GM04504 (cell line): ENCODE measurements at regions not wholly inside any gene's neighbourhood (a gene's known extent, or its start where the extent isn't known, plus 50 kb on each side); places are given as distances from the start of the nearest gene placed in this dataset.

Source experiments
- DNase-seq: peaks from one replicate; pipeline ENCODE4 v3.0.0-alpha.2; 2012; ENCODE audit warnings: low read depth

DNA sequence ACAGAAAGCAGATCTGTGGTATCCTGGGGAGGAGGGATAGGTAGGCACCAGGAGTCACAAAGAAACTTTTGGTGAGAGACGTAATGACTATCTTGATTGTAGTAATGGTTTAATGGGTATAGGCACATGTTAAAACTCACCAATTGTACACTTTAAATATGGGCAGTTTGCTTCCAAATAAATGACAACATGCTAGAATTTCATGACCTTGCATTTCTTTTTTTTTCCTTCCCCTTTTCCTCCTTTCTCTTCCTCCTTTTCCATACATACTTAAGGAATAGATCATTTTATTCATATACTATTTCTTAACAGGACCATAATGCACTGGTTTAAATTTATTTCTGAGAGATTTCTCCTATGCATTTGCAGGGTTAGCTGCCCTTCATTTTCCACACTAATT is 341.8 kb downstream of the TMEM182 start:
- DNase-seq = no peak

DNA sequence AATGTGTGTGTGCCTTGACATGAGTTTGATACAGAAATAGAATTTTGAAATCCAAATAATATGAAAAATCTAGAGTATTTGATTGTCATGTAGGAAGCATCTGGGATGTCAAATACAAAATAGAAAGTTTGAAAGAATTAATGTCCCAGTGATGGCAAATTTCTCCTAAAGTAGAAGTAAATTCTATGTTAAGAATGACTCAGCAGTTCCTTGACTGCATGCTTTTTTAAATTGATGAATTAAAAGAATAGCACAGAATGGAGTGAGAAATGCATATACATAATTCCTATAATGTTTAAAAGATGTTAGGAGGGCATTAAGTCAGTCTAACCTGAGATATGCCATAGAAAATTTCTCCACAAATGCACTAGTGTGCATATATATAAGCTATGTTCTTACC is 357.5 kb downstream of the TMEM182 start:
- no peak for DNase-seq

GRCh38 chr2:103121106-103121505 is 359.3 kb downstream of the TMEM182 start:
- DNase-seq = no peak

DNA sequence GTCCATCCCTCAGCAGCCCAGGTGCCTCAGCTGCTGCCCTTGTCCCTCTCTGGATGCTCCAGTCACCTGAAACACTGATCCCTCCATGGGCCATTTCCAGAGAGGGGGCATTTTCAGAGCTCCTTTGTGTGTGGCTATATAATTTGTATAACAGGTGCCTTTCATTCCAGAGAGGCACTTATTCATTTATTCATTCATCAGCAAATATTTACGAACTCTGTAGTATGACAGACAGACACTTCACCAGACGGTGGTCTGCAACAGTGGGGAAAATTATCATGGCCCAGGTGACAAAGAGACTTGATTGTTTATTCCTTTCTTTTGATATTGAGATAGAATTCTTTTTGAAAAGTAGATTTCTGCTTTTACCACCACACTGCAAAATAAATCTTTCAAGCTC is 361.7 kb downstream of the TMEM182 start:
- DNase-seq = no peak

DNA sequence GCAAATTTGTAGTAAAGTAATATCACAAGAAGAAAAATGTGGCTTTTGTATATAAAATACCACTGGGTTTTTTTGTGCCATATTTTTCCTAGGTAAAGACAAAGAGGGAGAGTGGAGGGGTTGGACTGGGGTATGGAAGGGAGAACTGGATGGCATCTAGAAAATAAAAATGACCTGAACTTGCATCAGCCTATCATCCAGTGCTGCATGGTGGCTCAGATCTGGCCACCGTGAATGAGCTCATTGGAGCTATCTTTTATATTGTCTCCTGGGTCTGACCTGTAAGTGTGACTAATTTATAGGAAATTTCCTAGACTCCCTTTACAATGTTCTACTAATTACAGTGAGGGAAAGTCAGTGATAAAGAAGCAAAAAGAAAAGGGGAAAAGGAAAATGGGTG is 369.0 kb downstream of the TMEM182 start:
- DNase-seq = no peak

DNA sequence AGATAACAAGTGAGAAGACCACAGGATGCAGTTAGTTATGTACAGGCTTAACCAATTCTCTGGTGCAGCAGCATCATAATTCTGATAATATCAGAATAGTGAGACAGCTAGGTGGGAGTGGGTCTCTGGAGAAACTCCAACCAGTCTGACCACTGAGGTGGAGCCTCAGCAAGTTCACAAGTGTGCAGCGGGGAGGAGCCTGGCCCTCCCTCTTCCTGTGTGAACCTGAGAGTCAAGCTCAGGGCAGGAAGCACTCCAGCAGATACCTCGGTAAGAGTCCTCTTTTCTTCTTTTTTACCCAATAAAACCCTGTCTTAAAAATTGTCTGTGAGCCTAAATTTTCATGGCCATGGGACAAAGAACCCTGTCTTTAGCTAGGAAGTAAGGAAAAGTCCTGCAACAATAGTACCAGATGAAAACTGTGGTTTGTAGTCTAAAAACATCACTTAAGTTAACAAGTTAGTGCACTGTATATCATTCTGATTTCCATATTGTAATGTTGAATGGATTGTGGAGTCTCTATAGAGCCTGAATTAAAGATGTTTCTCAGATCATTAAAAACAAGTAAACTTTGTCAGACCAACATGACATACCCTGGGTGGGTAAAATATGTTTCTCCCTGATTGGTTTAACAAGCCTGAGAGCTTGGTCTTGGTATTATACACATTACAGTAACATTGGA is 370.8 kb downstream of the TMEM182 start:
- DNase-seq = no peak

DNA sequence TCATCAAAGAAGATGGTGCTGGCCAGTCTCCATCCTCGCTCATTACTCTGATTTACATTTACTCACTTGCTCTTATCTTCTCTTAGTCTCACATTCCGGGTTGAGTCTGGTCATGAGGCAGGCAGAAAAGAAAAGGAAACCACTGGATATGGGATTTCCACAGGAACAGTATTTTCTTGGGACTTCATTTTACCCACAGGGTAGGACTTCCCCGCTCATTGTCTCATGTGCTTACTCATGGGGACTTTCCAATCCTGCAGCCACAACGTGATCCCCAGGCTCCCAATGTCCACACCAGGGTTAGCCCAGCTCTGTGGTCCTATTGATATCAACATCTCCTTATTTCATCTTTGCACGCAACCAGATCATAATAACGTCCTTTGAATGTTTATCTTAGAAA is 373.8 kb downstream of the TMEM182 start:
- no peak for DNase-seq

DNA sequence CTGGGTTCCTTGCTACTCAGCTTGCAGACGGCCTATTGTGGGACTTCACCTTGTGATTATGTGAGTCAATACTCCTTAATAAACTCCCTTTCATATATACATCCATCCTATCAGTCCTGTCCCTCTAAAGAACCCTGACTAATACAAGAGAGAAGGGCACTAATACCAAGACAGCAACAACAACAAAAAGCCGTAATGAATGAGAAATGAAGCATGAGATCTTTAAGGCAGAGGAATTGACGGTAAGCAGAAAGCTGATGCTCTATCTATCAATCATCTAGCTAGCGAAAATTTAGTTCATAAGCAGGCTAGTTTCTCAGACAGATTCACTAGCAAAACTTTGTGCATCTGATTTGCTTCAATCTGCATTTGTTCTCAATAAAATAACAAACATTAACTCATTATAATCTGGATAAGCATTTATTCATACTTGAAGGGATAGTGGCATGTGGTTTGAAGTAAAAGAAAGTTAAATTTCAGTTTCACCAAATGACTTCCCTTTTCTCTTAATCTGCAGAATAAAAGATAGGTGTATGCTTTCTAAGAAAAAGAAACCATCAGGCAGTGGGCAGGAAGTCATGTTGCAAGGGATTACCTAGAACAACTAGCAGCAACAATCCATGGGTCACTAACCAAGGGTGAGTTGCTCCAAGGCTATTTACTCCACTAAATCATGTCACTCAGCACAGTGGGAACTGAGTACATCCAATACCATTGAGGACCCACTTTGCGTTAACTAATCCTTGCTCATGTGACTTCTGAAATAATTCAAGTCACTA is 376.5 kb downstream of the TMEM182 start:
- DNase-seq = no peak

DNA sequence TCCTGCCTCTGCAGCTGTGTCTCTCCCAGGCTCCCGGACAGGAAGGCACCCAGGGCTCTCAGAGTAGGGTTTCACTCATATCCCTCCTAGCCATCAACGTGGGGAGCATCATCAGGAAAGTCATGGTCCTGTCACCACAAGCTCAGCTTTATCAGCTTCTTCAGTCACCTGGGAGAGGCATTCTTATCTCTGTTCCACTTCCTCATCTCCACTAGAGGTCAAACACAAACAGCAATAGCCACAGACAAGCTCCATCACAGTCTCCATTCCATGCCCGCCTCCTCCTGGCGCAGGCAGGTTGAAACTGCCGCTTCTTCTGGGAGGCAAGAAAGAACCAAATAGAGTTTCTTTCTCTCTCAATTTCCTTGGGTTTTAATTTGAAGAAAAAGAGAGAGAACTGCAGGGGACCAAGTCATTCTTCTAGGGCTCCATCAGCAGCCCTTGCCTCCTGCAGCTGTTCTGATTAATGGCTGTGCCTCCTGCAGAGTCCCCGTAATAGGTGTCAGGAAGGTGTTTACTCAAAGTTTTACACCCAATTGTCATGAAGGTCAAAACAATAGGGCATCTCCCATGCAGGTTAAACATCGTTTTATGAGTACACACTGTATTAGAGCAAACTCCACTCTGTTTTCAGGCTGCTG is 377.9 kb downstream of the TMEM182 start:
- no peak for DNase-seq

- DNase-seq = no peak
Measured at GRCh38 chr2:103144837-103145236, 383.0 kb downstream of the TMEM182 start.

DNA sequence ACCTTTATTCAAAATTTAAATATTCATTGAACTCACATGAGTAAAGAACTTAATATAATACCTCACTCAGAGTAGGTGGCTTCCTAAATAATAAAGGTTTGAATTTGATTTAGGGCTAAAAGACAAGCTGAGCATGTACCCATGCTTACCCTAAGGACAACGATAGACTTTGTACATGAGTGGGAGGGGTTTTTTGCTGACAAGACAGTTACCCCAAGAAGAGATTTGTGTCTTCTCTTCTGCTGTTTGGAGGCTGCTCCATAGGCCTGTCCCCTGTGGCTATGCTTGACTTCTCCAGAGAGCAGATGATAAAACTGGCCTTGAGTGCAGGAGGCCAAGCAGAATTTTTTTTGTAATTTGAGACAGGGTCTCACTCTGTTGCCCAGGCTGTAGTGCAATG is 383.9 kb downstream of the TMEM182 start:
- no peak for DNase-seq

GRCh38 chr2:103151046-103151445 is 389.2 kb downstream of the TMEM182 start:
- no peak for DNase-seq

- no peak for DNase-seq
Measured at GRCh38 chr2:103152556-103152955, 390.7 kb downstream of the TMEM182 start.

DNA sequence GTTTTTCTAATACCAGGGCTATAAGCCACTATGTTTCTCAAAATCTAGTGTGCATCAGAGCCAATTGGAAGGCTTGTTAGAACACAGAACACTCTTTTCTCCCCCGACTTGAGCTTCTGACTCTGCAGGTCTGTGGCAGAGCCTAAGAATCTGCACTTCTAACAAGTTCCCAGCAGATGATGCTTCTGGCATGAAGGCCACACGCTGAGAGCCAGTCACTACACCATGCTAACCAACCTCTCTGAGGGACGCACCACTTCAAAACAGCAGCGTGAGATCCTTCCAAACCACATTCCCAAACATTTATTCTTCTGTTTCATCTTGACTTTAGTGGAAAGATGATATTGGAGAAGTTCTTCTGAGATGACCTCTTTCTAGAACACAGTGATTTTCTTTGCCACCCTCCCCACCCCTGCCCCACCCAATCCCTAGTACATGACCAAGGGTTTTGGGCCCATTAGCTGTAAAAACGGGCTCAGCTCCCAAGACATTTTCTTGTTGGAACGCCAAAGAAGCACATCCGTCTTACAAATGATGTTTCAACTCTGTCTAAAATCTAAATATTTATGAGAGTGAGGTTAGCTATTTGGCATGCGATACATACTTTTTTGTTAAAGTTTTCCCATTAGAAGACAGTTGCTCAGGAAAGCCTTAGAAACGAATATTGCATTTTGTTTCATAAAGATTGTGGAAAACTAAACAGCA is 391.9 kb downstream of the TMEM182 start:
- no peak for DNase-seq

DNA sequence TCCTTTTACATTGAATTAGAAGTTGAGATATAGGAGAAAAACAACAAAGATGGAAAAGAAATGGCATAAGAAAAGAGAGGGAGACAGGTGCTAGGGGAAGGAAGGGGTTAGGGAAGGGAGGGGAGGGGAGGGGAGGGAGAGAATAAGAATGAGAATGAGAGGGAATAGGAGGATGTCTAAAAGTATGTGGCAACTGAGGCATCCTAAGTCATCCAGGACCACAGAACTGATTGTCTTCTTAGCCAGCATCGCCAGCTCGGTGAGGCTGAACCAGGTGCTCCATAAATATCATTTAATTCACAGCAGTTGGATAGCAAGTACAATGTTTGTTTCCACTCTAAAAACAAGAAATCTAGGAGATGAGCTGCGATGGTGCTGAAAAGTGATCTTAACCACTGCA is 393.5 kb downstream of the TMEM182 start:
- DNase-seq = no peak

- no peak for DNase-seq
Measured at GRCh38 chr2:103159018-103159417, 397.2 kb downstream of the TMEM182 start.

DNA sequence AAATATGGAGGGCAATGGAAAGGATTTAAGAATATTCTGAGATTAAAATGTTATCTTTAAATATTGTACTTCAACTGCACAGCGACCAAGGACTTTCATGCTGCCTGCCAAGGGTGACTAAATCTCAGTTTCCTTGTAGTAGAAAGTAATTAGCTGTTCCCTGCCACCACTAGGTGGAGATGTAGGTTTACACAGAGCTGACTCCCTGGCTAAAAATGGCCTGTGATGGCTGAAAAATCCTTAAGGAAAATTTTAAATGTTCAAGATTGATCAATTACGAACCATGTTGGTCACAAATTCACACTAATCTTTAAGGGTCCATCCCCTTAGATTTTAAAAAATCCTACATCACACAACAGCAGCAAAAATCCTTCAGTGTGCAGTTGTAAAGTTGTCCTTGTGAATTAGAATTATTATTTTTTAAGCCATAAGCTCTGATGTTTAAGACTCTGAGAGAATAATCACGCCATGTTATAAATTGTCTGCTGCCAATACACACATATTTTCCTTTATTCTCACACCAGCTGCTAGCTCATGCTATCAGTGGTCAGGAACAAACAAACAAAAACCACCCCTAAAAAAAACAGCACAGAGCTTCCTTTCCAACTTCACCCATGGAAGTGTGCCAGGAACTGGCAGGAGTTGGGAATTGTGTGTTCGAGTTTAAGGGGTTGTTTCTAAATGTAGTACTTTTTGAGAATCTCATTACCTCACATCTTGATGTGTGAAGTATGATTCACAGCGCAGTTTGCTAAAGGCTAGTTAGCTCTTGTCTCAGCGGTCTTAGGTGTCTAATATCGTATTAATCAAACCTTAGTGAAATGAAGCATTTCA is 399.8 kb downstream of the TMEM182 start:
- DNase-seq = peak; percentile 2

DNA sequence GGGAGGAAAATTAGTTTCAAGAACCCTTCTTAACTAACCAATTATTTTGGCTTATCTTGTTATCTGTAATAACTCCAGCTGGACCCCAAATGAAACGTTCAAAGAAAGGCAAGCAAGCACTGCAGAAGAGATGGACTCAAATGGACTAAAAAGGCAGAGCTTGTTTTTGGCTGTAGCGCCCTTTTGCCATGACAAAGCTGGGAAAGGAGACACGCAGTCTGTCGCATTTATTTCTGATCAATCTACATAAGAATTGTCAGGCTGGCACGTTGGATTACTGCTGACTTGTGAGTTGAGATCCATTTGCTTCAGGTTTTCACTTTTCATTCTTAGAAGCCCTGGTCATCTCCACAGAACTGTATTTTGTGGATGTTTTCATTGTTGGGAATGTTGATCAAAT is 402.9 kb downstream of the TMEM182 start:
- DNase-seq = no peak

- DNase-seq = no peak
Measured at GRCh38 chr2:103165836-103166235, 404.0 kb downstream of the TMEM182 start.

DNA sequence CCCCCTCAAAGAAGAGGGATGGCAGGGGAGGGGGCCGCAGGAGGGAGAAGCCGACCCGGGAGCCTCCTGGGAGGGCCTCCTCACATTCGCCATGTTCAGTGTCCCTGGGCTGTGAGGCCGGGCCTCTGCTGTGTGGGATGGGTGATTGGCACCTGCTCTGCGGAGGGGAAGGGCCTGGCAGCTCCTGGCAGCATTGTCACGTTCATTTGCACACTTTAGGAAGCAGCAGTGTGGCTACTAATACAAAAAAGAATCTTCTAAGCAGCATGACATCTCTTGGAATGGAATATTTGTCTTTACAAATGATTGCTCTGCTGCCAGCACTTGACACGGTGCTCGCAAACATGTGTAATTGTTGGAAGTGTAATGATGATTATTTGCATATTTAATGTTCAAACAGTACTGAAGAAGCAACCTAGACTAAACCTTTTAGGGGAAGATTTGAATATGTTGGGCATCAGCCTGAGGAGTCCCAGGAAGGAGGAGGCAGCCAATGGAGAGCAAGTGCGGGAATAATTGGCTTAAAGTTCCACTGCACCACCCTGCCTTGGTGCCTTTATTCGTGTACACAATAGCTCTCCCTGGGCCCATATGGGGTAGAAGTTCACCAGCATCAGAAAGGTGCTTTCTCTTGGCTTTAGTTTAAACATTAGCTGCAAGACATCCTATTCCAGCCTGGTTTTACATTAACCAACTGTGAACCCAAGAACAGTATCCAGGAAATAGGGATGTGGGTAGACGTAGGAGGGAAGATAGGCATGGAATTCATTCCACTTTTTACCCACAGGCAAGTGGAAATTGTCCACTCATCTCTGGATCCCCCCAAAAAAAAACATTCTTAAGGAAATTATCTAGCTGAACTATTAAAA is 404.9 kb downstream of the TMEM182 start:
- DNase-seq = no peak

- DNase-seq = no peak
Measured at GRCh38 chr2:103167599-103167998, 405.8 kb downstream of the TMEM182 start.
